PC-3 (cell line): ENCODE measurements at regions not wholly inside any gene's neighbourhood (a gene's known extent, or its start where the extent isn't known, plus 50 kb on each side); places are given as distances from the start of the nearest gene placed in this dataset.

ENCODE experiments used
- ATAC-seq: fragments of 200-7000 bp; cut with Tn5 transposase; 2 replicates; pipeline ENCODE4 v1.9.1; 2020; ENCODE audit warnings: mild to moderate bottlenecking, moderate library complexity
- BruUV-seq: library from RNA; stranded (reverse); fragments of 400-500 nt; replicated peaks from 2 replicates; lab custom pipeline; 2021; lab: Mats Ljungman, UMichigan
- CTCF ChIA-PET: fragments of 300-600 bp; sonication (Branson Sonifier 250); formaldehyde crosslinking; loops from one replicate; lab custom pipeline; 2022; ENCODE audit warnings: antibody characterized with exemption; lab: Charles Lee
- POLR2A ChIA-PET: fragments of 300-600 bp; sonication (Branson Sonifier 250); formaldehyde crosslinking; loops from one replicate; lab custom pipeline; 2022; ENCODE audit warnings: antibody characterized with exemption; ENCODE audit not compliant: unreplicated experiment; lab: Charles Lee
- DNase-seq: peaks from one replicate; pipeline ENCODE4 v3.0.0-alpha.2; 2015
- H2AFZ ChIP-seq: fragments of 300-600 bp; sonication (generic); 2 replicates; pipeline ENCODE4 v1.6.0; 2016; ENCODE audit warnings: antibody characterized with exemption, low read length
- H3F3A ChIP-seq: fragments of 300-600 bp; sonication (generic); one replicate; pipeline ENCODE4 v1.6.0; 2017; ENCODE audit warnings: antibody characterized with exemption, low read length, control low read depth, mild to moderate bottlenecking; ENCODE audit not compliant: unreplicated experiment
- H3K27ac ChIP-seq: fragments of 300-600 bp; sonication (generic); 2 replicates; pipeline ENCODE4 v1.5.1; 2016; ENCODE audit warnings: mild to moderate bottlenecking, low read length
- H3K27me3 ChIP-seq: fragments of 300-600 bp; sonication (generic); 2 replicates; pipeline ENCODE4 v1.6.1; 2016; ENCODE audit warnings: low read length, mixed read lengths
- H3K36me3 ChIP-seq: fragments of 300-600 bp; sonication (generic); 2 replicates; pipeline ENCODE4 v1.6.1; 2016; ENCODE audit warnings: low read depth, mixed run types, low read length, mixed read lengths
- H3K4me1 ChIP-seq: fragments of 300-600 bp; sonication (generic); 2 replicates; pipeline ENCODE4 v1.5.1; 2016; ENCODE audit warnings: low read length; ENCODE audit not compliant: insufficient read depth
- H3K4me2 ChIP-seq: fragments of 300-600 bp; sonication (generic); 2 replicates; pipeline ENCODE4 v1.6.0; 2016; ENCODE audit warnings: low read length
- H3K4me3 ChIP-seq: fragments of 300-600 bp; sonication (generic); 2 replicates; pipeline ENCODE4 v1.5.1; 2016; ENCODE audit warnings: mild to moderate bottlenecking, low read length, mixed read lengths
- H3K79me2 ChIP-seq: fragments of 300-600 bp; sonication (generic); 2 replicates; pipeline ENCODE4 v1.6.1; 2017; ENCODE audit warnings: low read length, mixed read lengths
- H3K9ac ChIP-seq: fragments of 300-600 bp; sonication (generic); 2 replicates; pipeline ENCODE4 v1.6.0; 2016; ENCODE audit warnings: mild to moderate bottlenecking, low read length
- H3K9me2 ChIP-seq: fragments of 300-600 bp; sonication (generic); replicated peaks from 2 replicates; pipeline ENCODE4 v1.6.1; 2016; ENCODE audit warnings: mixed run types, low read length, mixed read lengths
- H3K9me3 ChIP-seq: fragments of 300-600 bp; sonication (generic); 2 replicates; pipeline ENCODE4 v1.6.1; 2016; ENCODE audit warnings: low read length, mixed read lengths
- H4K20me1 ChIP-seq: fragments of 300-600 bp; sonication (generic); 2 replicates; pipeline ENCODE4 v1.6.1; 2016; ENCODE audit warnings: low read length, mixed read lengths
- CTCF ChIP-seq: fragments of 300-600 bp; sonication (generic); conservative IDR thresholded peaks from 2 replicates; pipeline ENCODE4 v1.5.1; 2017; ENCODE audit warnings: antibody characterized with exemption, low read depth, mild to moderate bottlenecking, low read length
- EZH2 ChIP-seq: fragments of 300-600 bp; sonication (generic); IDR thresholded peaks from one replicate; pipeline ENCODE4 v1.6.1; 2017; ENCODE audit warnings: antibody characterized with exemption, mild to moderate bottlenecking, low read length; ENCODE audit not compliant: unreplicated experiment
- EZH2phosphoT487 ChIP-seq: fragments of 300-600 bp; sonication (generic); IDR thresholded peaks from 2 replicates; pipeline ENCODE4 v1.6.1; 2018; ENCODE audit warnings: mild to moderate bottlenecking, antibody characterized with exemption, low read length, borderline replicate concordance
- intact Hi-C: fragments of 100-400 bp; cut with micrococcal nuclease; formaldehyde crosslinking; loops from 2 replicates; pipeline ENCODE4 v1.9.0; 2023

GRCh38 chr20:21016751-21017150 lies 89.4 kb downstream of the LINC00237 start:
- BruUV-seq: no TSS peak
- TF ChIP-seq CTCF (no peak), EZH2phosphoT487 (no peak), EZH2 (no peak)
- intact Hi-C loops: no loop called here
- no peaks in the 10 kb centered on the region for H3K9me3 ChIP-seq
- no peak overlapping the region for H3K4me2 ChIP-seq
- H3K9me2 ChIP-seq: no peaks in the 10 kb centered on the region
- H2AFZ ChIP-seq: no peak overlapping the region
- H3K79me2 ChIP-seq: no peaks in the 10 kb centered on the region
- DNase-seq: no peak
- ChIA-PET POLR2A (no interaction called here), CTCF (no interaction called here)
- no peaks in the 10 kb centered on the region for H3K4me1 ChIP-seq
- no peaks in the 10 kb centered on the region for H3F3A ChIP-seq
- H4K20me1 ChIP-seq: no peaks in the 10 kb centered on the region
- no peaks in the 10 kb centered on the region for H3K36me3 ChIP-seq
- H3K27ac ChIP-seq: no peak overlapping the region
- H3K4me3 ChIP-seq: no peak overlapping the region
- H3K27me3 ChIP-seq: peaks cover 96% of the 10 kb centered on the region
- no peak overlapping the region for H3K9ac ChIP-seq
- no peak for ATAC-seq

GRCh38 chr20:21014528-21014927 lies 91.6 kb downstream of the LINC00237 start:
- CTCF ChIA-PET: no interaction called here
- no peaks in the 10 kb centered on the region for H3K36me3 ChIP-seq
- no peak for TF ChIP-seq EZH2
- no peak for TF ChIP-seq EZH2phosphoT487
- no peak for TF ChIP-seq CTCF
- no peak overlapping the region for H3K27ac ChIP-seq
- no peak for DNase-seq
- H3K9me3 ChIP-seq: no peaks in the 10 kb centered on the region
- no peaks in the 10 kb centered on the region for H3K4me1 ChIP-seq
- BruUV-seq: no TSS peak
- no peak overlapping the region for H3K4me3 ChIP-seq
- no peak overlapping the region for H3K4me2 ChIP-seq
- H2AFZ ChIP-seq: no peak overlapping the region
- no peaks in the 10 kb centered on the region for H4K20me1 ChIP-seq
- no peak for ATAC-seq
- H3K79me2 ChIP-seq: no peaks in the 10 kb centered on the region
- no peaks in the 10 kb centered on the region for H3K9me2 ChIP-seq
- H3F3A ChIP-seq: no peaks in the 10 kb centered on the region
- intact Hi-C loops: no loop called here
- POLR2A ChIA-PET: no interaction called here
- peaks cover 92% of the 10 kb centered on the region for H3K27me3 ChIP-seq
- no peak overlapping the region for H3K9ac ChIP-seq

GRCh38 chr20:21008951-21009350 lies 97.2 kb downstream of the LINC00237 start:
- no TSS peak for BruUV-seq
- CTCF ChIA-PET: no interaction called here
- H3K36me3 ChIP-seq: no peaks in the 10 kb centered on the region

More at GRCh38 chr20:21008951-21009350, 97.2 kb downstream of the LINC00237 start:
- no peaks in the 10 kb centered on the region for H3F3A ChIP-seq
- intact Hi-C loops: no loop called here
- POLR2A ChIA-PET: no interaction called here
- no peaks in the 10 kb centered on the region for H3K79me2 ChIP-seq
- peaks cover 54% of the 10 kb centered on the region for H3K27me3 ChIP-seq
- no peak for ATAC-seq
- DNase-seq: no peak
- no peak overlapping the region for H3K4me3 ChIP-seq
- no peak overlapping the region for H3K4me2 ChIP-seq
- H3K9ac ChIP-seq: no peak overlapping the region
- no peaks in the 10 kb centered on the region for H4K20me1 ChIP-seq
- H3K9me2 ChIP-seq: no peaks in the 10 kb centered on the region
- H2AFZ ChIP-seq: no peak overlapping the region
- H3K4me1 ChIP-seq: no peaks in the 10 kb centered on the region
- no peaks in the 10 kb centered on the region for H3K9me3 ChIP-seq
- TF ChIP-seq EZH2phosphoT487 (no peak), CTCF (no peak), EZH2 (no peak)
- no peak overlapping the region for H3K27ac ChIP-seq
